ENCODE measurements at regions not wholly inside any gene's neighbourhood (a gene's known extent, or its start where the extent isn't known, plus 50 kb on each side); places are given as distances from the start of the nearest gene placed in this dataset.
"Not testable (repeated sequence)": the region's sequence is repeated elsewhere in the genome, so short reads cannot be mapped to it uniquely, and the experiment has no call there.

DNA sequence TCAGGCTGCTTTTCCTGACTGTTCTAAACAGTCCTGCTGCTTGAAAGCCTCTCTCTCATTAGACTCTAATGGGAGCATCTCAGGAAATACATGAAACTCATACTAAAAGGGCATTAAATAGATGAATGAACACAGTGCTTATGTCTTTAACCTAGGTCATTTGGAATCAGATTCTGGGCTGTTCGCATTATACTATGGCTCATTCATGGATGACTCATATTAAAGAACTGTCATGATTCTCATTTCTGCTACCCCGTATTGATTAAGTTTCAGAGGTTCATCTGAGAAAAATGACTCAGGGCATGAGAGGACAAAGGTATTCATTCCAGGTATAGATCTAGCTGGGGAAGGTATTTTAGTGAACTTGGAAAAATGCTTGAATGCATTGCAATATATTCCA is 335.5 kb downstream of the GJA1 start:
- no peaks in the 10 kb centered on the region for H3K27me3 Mint-ChIP-seq
- H3K9me3 Mint-ChIP-seq = peaks cover 2% of the 10 kb centered on the region
- ATAC-seq (ENCODE audit: low read depth) (no peak), DNase-seq (ENCODE audit: low spot score in 2 of 2) (no peak)
- H3K27ac Mint-ChIP-seq = no peak overlapping the region
- H3K4me3 Mint-ChIP-seq = no peak overlapping the region
- no peaks in the 10 kb centered on the region for H3K4me1 Mint-ChIP-seq
- H3K36me3 Mint-ChIP-seq = no peaks in the 10 kb centered on the region

GRCh38 chr6:121771937-121772720 is 336.7 kb downstream of the GJA1 start:
- DNase-seq (ENCODE audit: low spot score in 2 of 2) (no peak), ATAC-seq (ENCODE audit: low read depth) (no peak)
- Mint-ChIP-seq H3K36me3 (no peaks in the 10 kb centered on the region), H3K27me3 (no peaks in the 10 kb centered on the region), H3K4me3 (no peak overlapping the region), H3K9me3 (peaks cover 2% of the 10 kb centered on the region), H3K4me1 (no peaks in the 10 kb centered on the region), H3K27ac (no peak overlapping the region)

DNA sequence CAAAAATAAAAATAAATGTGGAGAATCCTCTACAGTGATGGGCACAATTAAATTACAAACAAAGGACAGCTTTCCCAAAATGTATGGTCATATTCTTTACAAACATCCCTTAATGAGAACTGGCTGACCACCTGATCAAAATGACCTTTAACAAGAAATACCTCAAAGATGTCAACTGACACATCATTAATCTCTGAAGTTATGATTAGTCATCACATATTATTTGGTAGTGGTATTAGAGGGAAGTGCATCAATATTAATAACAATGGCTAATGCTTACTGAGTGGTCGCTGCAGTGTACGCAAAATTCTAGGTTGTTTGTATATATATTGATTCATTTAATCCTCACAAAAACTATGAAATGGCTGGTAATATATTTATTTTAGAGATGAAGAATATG is 340.6 kb downstream of the GJA1 start:
- H3K27me3 Mint-ChIP-seq = no peaks in the 10 kb centered on the region
- H3K27ac Mint-ChIP-seq = no peak overlapping the region
- no peaks in the 10 kb centered on the region for H3K36me3 Mint-ChIP-seq
- DNase-seq (ENCODE audit: low spot score in 2 of 2) (no peak), ATAC-seq (ENCODE audit: low read depth) (no peak)
- H3K9me3 Mint-ChIP-seq = peaks cover 2% of the 10 kb centered on the region
- no peaks in the 10 kb centered on the region for H3K4me1 Mint-ChIP-seq
- H3K4me3 Mint-ChIP-seq = no peak overlapping the region

DNA sequence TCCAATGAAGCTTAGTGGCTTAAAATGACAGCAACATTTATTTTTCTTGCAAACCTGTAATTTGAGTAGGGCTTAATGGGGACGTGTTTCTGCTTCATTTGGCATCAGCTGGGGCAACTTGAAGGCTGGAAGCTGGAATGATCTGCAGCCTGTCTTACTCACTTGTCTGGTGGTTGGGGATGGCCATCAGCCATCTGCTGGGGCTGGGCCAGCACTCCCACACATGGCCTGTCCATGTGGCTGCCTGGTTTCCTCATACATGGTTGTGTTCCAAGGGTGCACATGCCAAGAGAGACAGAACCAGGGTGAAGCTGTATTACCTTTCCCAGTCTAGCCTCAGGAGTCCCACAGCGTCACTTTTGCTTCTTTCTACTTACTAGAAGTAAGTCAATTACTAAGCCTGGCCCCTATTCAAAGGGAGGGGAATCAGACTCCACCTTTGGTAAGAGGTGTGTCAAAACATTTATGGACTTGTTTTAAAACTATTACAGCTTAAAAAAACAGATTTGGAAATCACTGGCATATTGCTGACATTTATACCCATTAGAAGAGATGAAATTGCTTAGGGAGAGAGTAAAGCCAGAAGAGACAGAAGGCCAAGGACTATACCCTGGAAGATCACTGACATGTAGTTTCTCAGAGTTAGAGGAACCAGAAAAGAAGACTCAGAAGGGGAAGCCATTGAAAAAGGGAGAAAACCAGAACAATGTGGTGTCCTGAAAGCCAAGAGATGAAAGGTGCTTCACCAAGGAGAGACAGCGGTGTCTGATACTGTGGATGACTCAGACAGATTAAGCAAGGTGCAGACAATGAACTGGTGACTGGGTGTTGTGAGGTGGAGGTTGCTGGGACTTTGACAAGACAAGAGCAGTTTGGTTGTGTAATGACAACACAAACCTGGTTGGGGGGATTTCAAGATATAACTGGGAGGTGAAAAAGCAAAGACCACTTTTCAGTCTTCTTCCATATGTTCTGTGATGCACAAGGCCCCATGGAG is 345.2 kb downstream of the GJA1 start:
- ATAC-seq (ENCODE audit: low read depth) (no peak), DNase-seq (ENCODE audit: low spot score in 2 of 2) (no peak)
- H3K36me3 Mint-ChIP-seq = no peaks in the 10 kb centered on the region
- no peak overlapping the region for H3K4me3 Mint-ChIP-seq
- H3K27me3 Mint-ChIP-seq = no peaks in the 10 kb centered on the region
- no peaks in the 10 kb centered on the region for H3K4me1 Mint-ChIP-seq
- H3K27ac Mint-ChIP-seq = no peak overlapping the region
- peaks cover 4% of the 10 kb centered on the region for H3K9me3 Mint-ChIP-seq

GRCh38 chr6:121791396-121792315 is 356.2 kb downstream of the GJA1 start:
- Mint-ChIP-seq H3K36me3 (no peaks in the 10 kb centered on the region), H3K27me3 (no peaks in the 10 kb centered on the region), H3K27ac (no peak overlapping the region), H3K4me3 (no peak overlapping the region), H3K9me3 (peaks cover 3% of the 10 kb centered on the region), H3K4me1 (no peaks in the 10 kb centered on the region)
- no peak for DNase-seq (ENCODE audit: low spot score in 2 of 2)
- no peak for ATAC-seq (ENCODE audit: low read depth)

DNA sequence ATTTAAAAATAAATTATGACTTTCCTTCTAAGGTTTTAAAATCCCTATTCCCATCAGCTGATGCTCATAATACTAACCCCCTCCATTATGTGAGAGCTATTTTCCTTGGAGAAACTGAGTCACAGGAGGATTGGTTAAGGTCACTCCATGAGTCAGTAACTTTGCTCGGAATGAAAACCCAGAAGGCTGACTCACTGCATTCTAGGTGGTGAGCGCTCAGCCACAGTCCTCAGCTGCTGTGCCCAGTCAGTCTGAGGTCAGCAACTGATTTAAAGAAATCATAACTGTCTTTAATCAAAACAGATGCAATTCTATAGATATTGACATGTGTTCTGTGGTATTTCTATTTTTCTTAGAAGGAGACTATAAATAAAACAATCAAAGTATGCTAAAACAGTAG is 359.2 kb downstream of the GJA1 start:
- Mint-ChIP-seq H3K4me3 (no peak overlapping the region), H3K36me3 (no peaks in the 10 kb centered on the region), H3K4me1 (no peaks in the 10 kb centered on the region), H3K9me3 (peaks cover 4% of the 10 kb centered on the region), H3K27me3 (no peaks in the 10 kb centered on the region), H3K27ac (no peak overlapping the region)
- DNase-seq (ENCODE audit: low spot score in 2 of 2) = no peak
- no peak for ATAC-seq (ENCODE audit: low read depth)

DNA sequence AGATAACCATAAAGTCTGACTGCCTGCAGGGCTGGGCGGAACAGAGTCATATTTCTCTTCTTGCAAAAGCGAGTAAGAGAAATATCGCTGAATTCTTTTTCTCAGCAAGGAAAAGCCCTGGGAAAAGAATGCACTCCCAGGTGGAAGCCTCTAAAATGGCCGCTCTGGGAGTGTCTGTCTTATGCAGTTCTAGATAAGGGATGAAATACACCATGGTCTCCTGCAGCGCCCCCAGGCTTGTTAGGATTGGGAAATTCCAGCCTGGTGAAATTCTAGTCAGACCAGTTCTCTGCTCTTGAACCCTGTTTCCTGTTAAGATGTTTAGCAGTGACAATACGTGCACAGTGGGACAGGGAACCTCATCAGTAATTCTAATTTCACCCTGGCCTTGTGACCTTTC is 362.2 kb downstream of the GJA1 start:
- H3K27ac Mint-ChIP-seq; H3K27me3 Mint-ChIP-seq; H3K4me3 Mint-ChIP-seq; H3K36me3 Mint-ChIP-seq; DNase-seq (ENCODE audit: low spot score in 2 of 2); H3K4me1 Mint-ChIP-seq; ATAC-seq (ENCODE audit: low read depth): not testable (repeated sequence)
- peaks cover 12% of the 10 kb centered on the region for H3K9me3 Mint-ChIP-seq

- not testable (repeated sequence) for H3K4me1 Mint-ChIP-seq; H3K27me3 Mint-ChIP-seq; DNase-seq (ENCODE audit: low spot score in 2 of 2); H3K4me3 Mint-ChIP-seq; H3K27ac Mint-ChIP-seq; H3K36me3 Mint-ChIP-seq; ATAC-seq (ENCODE audit: low read depth)
- H3K9me3 Mint-ChIP-seq = peaks cover 14% of the 10 kb centered on the region
Measured at GRCh38 chr6:121798126-121798525, 362.7 kb downstream of the GJA1 start.

DNA sequence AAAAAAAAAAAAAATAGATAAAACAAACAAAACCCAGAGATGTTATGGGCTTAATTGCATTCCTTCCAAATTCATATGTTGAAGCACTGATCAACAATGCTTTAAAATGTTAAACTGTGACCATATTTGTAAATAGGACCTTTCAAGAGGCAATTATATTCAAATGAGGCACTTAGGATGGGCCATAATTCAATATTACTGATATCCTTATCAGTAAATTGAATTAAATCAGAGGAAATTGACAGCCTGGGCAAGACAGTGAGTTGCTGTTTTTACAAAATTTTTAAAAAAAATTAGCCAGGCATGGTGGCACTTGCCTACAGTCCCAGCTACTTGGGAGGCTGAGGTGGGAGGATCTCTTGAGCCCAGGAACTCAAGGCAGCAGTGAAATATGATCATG is 364.1 kb downstream of the GJA1 start:
- H3K27me3 Mint-ChIP-seq = no peaks in the 10 kb centered on the region
- H3K27ac Mint-ChIP-seq = no peak overlapping the region
- ATAC-seq (ENCODE audit: low read depth) (no peak), DNase-seq (ENCODE audit: low spot score in 2 of 2) (no peak)
- peaks cover 16% of the 10 kb centered on the region for H3K9me3 Mint-ChIP-seq
- H3K4me3 Mint-ChIP-seq = no peak overlapping the region
- H3K36me3 Mint-ChIP-seq = no peaks in the 10 kb centered on the region
- no peaks in the 10 kb centered on the region for H3K4me1 Mint-ChIP-seq

DNA sequence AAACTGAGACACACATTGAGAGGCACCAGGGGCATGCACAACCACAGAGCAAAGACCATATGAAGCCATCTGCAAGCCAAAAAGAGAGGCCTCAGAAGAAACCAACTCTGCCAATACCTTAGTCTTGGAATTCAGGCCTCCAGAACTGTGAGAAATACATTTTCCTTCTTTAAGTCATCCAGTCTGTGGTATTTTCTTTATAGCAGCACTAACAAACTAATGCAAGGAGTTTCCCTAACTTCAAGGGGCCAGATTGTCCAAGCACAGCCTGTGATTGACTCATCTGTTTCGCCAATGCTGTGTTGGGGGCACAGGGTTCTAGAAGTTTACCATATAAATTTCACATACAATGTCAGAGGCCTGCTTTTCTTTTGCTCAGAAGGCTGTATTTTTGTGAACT is 364.6 kb downstream of the GJA1 start:
- no peak for DNase-seq (ENCODE audit: low spot score in 2 of 2)
- no peak for ATAC-seq (ENCODE audit: low read depth)
- Mint-ChIP-seq H3K4me3 (no peak overlapping the region), H3K4me1 (no peaks in the 10 kb centered on the region), H3K9me3 (peaks cover 16% of the 10 kb centered on the region), H3K27ac (no peak overlapping the region), H3K36me3 (no peaks in the 10 kb centered on the region), H3K27me3 (no peaks in the 10 kb centered on the region)

- H3K36me3 Mint-ChIP-seq = no peaks in the 10 kb centered on the region
- no peaks in the 10 kb centered on the region for H3K4me1 Mint-ChIP-seq
- no peak for ATAC-seq (ENCODE audit: low read depth)
- H3K9me3 Mint-ChIP-seq = peaks cover 7% of the 10 kb centered on the region
- no peak for DNase-seq (ENCODE audit: low spot score in 2 of 2)
- no peak overlapping the region for H3K27ac Mint-ChIP-seq
- no peaks in the 10 kb centered on the region for H3K27me3 Mint-ChIP-seq
- H3K4me3 Mint-ChIP-seq = no peak overlapping the region
Measured at GRCh38 chr6:121806116-121806515, 370.7 kb downstream of the GJA1 start.

DNA sequence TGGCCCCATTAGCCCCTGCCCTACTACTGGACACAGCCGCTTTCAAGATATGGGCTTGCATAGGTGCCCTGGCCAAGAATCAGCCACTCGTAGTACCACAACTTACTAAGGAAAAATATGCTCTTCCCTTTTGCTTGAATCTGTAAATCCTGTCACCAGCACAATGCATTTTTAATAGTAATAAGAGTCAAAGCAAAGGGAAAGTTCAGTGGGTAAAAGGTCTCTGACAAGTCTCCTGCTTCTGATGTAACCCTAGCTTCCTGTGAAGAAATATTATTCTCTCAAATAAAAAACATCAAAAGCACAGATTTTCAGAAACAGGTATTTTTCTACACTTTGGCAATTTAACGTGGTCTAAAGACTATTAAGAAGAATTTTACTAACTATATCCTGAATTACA is 373.8 kb downstream of the GJA1 start:
- H3K4me3 Mint-ChIP-seq = no peak overlapping the region
- H3K27ac Mint-ChIP-seq = no peak overlapping the region
- H3K36me3 Mint-ChIP-seq = no peaks in the 10 kb centered on the region
- no peak for DNase-seq (ENCODE audit: low spot score in 2 of 2)
- ATAC-seq (ENCODE audit: low read depth) = no peak
- no peaks in the 10 kb centered on the region for H3K27me3 Mint-ChIP-seq
- no peaks in the 10 kb centered on the region for H3K9me3 Mint-ChIP-seq
- no peaks in the 10 kb centered on the region for H3K4me1 Mint-ChIP-seq

- H3K27ac Mint-ChIP-seq = no peak overlapping the region
- DNase-seq (ENCODE audit: low spot score in 2 of 2) (no peak), ATAC-seq (ENCODE audit: low read depth) (no peak)
- H3K4me3 Mint-ChIP-seq = no peak overlapping the region
- H3K36me3 Mint-ChIP-seq = no peaks in the 10 kb centered on the region
- H3K4me1 Mint-ChIP-seq = no peaks in the 10 kb centered on the region
- H3K9me3 Mint-ChIP-seq = no peaks in the 10 kb centered on the region
- no peaks in the 10 kb centered on the region for H3K27me3 Mint-ChIP-seq
Measured at GRCh38 chr6:121810158-121811032, 374.9 kb downstream of the GJA1 start.
